SW480 (cell line): ENCODE measurements at regions not wholly inside any gene's neighbourhood (a gene's known extent, or its start where the extent isn't known, plus 50 kb on each side); places are given as distances from the start of the nearest gene placed in this dataset.
"Not testable (repeated sequence)": the region's sequence is repeated elsewhere in the genome, so short reads cannot be mapped to it uniquely, and the experiment has no call there.

ENCODE experiments used
- DNase-seq: peaks from one replicate; pipeline ENCODE4 v3.0.0-alpha.2; 2016; ENCODE audit warnings: low spot score

GRCh38 chr18:25560369-25560768, 208.4 kb upstream of the ZNF521 start:
- DNase-seq, result no peak

DNA sequence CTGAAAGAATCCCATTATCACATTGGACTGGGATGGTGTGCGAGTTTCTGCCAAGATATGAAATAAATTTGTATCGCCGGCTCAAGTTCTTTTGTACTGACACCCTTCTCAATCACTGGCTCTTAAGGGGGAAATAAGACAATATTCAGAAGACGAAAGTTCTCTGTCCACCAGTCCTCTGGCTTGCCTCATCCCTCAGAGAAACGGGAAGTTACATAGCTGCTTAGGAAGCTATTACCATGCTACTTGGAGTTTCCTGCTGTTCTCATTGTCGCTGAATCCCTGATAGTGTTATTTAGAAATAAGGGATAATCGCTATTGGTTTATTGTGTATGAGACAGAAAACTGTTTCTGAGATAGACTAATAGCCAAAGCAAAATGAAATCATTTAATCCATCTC, 205.0 kb upstream of the ZNF521 start:
- no peak for DNase-seq

DNA sequence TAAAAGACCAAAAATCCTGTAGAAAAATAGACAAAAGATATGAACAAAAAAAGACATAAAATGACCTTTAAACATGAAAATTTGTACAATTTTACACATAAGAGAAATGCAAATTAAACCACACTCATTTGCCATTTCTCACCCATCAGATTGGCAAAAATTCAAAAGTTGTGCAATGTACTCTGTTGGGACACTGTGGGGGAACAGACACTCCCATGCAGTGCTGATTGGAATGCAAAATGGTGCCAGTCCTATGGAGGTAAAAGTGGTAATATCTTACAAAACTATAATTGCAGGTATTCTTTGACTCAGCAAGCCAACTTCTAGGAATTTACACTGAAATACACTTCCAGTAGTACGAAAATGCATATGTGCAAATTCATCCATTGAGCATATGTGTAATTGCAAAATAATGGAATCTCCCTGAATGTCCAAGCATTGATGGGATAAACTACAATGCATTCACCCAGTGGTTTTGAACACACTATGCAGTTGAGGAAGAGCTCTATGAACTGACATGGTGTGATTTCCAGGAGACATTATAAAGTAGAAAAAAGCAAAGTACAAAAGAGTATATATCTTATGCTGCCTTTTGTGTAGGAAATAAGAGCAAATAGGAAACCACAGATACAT, 201.8 kb upstream of the ZNF521 start:
- DNase-seq, result no peak

GRCh38 chr18:25544546-25545287, 192.8 kb upstream of the ZNF521 start:
- DNase-seq, result no peak

DNA sequence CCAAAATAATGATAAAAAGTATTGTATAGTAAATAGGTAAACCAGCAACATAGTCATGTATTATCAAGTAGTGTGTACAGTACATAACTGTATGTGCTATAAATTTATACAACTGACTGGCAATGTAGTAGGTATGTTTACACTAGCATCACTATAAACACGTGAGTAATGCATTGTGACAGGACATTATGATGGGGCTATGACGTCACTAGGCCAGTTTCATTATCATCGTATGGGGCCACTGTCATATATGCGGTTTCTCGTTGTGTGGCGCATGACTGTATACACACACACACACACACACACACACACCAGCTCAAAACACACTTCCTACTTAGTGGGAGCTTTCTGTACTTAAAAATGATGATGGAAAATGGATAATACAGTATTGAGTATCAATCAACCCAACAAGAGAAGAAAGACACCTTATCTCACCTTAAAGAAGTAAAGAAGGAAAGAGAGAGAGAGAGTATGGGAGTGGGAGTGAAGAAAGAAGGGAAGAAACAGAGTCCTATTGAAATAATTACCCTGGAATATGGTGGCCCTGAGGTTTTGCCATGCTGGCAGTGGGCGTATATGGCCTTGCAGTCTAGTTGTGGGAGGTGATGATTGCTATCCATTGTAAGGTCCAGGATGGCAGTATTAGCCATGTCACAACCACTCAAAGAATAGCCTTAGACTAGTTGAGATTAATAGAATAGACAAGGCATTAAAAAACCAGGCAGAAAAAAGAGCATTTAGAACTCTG, 186.4 kb upstream of the ZNF521 start:
- no peak for DNase-seq

DNA sequence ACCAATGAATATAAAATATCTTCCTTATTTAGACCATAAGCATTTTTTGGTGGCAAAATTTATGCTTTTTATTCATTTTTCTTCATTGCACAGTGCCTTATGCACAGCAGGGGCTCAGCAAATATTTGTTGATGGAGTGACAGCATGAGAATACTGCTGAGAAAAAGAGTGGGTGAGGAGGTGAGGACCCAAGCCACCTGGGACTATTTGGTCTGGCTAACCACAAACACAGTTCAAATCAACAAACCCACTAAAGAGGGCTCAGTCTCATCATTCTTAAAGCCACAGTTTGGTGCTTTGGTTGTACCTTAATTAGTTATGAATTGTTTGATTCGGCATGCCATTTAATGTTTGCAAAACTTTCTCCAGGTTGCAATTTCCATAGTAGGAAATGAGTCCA, 183.5 kb upstream of the ZNF521 start:
- DNase-seq, result no peak

- DNase-seq, result no peak
These were observed 182.4 kb upstream of the ZNF521 start for GRCh38 chr18:25534401-25534800.

DNA sequence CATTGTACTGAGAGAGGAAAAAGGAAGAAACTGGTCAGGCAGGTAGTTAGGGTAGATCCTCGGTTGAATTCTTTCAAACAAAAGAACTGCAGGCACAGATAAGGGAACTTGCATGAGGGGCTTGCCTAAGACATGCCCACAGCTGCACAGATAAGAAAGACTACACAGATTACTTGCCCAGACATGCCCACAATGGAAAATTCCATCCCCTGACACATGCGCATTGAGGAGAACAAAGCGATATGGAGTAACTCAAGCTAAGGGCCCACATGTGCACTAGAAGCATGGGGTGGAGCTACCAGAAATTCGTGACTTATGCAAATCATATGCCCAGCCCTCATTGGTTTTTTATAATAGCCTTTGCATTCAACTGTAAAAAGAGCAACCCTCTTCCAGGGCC, 181.3 kb upstream of the ZNF521 start:
- no peak for DNase-seq

GRCh38 chr18:25531207-25531606, 179.2 kb upstream of the ZNF521 start:
- DNase-seq, result no peak

DNA sequence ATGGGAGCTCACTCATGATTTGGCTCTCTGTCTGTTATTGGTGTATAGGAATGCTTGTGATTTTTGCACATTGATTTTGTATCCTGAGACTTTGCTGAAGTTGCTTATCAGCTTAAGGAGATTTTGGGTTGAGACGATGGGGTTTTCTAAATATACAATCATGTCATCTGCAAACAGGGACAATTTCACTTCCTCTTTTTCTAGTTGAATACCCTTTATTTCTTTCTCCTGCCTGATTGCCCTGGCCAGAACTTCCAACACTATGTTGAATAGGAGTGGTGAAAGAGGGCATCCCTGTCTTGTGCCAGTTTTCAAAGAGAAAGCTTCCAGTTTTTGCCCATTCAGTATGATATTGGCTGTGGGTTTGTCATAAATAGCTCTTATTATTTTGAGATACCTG, 173.8 kb upstream of the ZNF521 start:
- not testable (repeated sequence) for DNase-seq

DNA sequence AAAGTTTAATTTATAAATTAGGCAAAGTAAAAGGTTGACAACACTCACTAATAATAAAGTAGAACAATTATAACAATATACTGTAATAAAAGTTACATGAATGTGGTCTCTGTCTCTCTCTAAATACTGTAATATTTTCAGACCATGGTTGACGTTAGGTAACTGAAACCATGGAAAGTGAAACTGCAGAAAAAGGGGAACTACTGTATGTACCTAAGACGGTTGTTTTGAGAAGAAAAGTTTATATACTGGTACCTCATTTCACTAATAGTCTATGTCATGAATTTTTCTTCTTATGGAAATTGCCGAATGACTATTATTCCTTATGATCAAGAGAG, 166.7 kb upstream of the ZNF521 start:
- DNase-seq, result no peak

DNA sequence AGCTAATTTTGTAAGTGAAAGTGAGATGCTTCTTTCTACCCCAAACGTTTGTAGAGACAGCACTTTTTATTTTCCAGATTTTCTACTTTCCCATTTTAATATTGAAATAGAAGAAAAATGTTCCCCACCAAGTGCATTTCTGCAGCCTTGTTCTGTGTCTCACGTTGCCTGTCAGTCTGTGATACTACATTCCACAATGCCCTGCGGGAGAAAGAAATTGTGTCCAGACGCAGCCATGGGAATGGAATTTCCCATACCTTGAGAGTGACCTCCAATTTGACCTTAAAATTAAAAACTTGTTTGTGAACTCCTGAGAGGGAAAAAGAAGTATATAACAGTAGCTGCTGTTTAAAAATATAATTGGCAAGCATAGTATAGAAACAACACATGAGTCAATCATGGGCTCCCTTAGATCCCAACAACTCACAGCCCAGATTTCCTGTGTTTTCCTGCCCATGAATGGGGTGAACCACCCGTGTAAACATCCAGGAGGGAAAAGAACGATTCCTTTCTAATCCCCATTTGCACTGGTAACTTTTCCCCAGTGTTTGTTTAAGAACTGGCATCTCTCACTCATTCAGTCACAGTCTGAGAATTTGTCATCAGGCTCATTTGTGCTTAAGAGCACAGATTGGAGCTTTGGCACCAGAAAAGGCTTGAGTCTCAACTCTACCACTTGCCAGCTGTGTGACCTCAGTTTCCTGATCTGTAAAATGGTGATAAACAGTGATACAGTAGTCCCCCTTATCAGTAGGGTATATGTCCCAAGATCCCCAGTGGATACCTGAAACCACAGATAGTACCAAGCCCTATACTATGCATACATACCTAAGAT, 166.1 kb upstream of the ZNF521 start:
- DNase-seq, result no peak

DNA sequence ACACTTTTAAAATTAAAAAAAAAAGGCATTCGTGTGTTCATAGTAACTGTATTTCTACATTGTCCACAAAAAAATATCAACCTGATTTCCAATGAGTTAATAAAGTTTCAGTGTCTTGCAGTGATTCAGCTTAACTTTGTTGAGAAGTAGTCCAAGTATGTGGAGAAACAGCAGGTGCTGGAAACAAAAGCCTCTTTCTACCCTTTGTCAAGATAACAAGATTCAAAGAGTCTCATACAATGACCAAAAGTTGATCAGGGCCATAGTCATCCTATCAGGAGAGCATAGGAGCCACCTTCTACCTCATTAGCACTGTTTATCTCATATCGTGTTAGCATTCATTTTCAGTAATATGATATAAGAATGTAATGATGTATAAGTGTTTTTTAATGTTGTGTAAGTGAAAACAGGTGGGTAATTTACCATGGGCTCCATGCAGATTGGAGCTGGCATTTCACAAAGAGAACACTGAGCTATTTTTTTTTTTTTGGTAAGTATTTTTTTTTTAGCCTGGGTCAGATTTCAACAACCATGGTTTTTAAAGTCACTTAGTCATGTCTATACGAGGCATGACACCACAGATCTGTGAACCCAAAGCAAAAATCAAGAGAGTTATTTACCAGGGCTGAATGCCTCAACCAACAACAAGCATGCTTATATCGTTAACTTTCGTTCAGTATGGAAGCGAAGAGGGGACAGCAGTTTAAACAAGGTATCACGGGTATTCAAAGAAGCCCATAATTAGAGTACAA, 165.0 kb upstream of the ZNF521 start:
- DNase-seq, result no peak

- DNase-seq, result no peak
These were observed 164.2 kb upstream of the ZNF521 start for GRCh38 chr18:25516121-25516520.

DNA sequence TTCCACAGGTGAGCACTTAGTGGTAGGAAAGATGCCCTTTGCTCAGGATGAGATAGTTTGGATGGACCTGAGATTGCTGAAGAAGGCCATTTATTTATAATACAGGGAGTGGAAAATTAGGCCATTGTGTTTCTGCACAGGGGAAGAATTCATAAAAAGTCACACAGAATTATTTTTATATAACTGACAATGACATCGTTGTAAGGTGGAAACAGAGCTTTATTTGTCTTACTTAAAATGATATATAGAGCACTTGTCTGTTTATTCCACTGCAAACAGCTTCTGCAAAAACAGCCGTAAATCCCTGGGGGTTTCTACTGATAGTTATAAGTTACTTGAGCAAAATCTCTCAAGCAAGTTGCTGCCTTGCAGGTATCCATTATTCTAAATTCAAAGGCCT, 158.1 kb upstream of the ZNF521 start:
- DNase-seq, result no peak

- peak; percentile 53 for DNase-seq
These were observed 151.7 kb upstream of the ZNF521 start for GRCh38 chr18:25503567-25504081.

- DNase-seq, result no peak
These were observed 145.3 kb upstream of the ZNF521 start for GRCh38 chr18:25497151-25497794.

DNA sequence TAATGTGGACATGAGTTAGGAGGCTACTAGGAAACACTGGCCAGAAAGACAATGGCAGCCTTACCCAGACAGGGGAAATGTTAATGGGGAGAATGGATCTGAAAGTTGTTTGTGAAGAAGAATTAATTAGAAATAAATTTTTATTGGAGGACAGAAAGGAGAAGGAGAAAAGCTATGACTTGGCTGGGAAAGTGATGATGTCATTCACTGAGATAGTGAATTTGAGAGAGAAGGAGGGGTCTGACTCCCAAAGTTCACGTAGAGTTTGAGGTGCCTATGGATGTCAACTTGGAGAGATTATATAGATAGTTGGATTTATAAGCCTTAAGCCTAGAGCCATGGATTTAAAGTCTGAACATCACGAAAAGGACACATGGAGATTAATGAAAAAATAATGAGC, 144.6 kb upstream of the ZNF521 start:
- no peak for DNase-seq

DNA sequence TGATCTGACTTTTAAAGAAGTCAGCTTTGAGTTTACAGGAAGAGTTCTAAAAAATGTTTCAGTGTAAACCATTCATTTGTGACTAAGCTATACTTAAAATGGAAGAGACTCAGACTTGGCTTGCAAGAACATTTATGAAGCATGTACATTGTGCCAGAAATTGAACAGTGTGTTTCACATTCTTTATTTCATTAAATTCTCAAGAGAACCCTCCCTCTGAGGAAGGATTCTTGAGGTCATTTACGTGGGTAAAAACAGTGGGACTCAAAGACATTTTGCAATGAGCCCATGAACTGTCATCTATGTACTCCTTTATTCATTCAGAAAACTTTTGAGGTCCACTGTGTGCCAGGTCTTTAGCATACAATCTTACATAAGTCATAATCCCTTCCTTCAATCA, 143.6 kb upstream of the ZNF521 start:
- no peak for DNase-seq

GRCh38 chr18:25494888-25495287, 142.9 kb upstream of the ZNF521 start:
- DNase-seq, result no peak

GRCh38 chr18:25493401-25493800, 141.4 kb upstream of the ZNF521 start:
- DNase-seq, result no peak
